H1 (cell line): ENCODE measurements at regions not wholly inside any gene's neighbourhood (a gene's known extent, or its start where the extent isn't known, plus 50 kb on each side); places are given as distances from the start of the nearest gene placed in this dataset.

Experiments used
- CTCF ChIA-PET: fragments of 300-600 bp; sonication (Branson Sonifier 250); formaldehyde crosslinking; loops from one replicate; lab custom pipeline; 2021; ENCODE audit not compliant: partially characterized antibody; lab: Charles Lee
- POLR2A ChIA-PET: fragments of 300-600 bp; sonication (Branson Sonifier 250); formaldehyde crosslinking; loops from one replicate; lab custom pipeline; 2021; ENCODE audit warnings: inconsistent platforms; ENCODE audit not compliant: partially characterized antibody; lab: Charles Lee
- DNase-seq, 2 experiments: peaks; one replicate each; pipeline versions ENCODE4 v3.0.0 to v3.0.0-alpha.2; 2010 to 2022; ENCODE audit warnings: low spot score in 2 of 2, low read depth in 1 of 2, mixed read lengths in 1 of 2
- FAIRE-seq: peaks from 2 replicates; lab custom pipeline; 2011; peaks lifted over from hg19 to GRCh38; lab: Jason Lieb, UNC
- H2AFZ ChIP-seq: 2 replicates; pipeline ENCODE4 v1.8.1; 2012; ENCODE audit warnings: low read length, inconsistent platforms
- H2AK5ac ChIP-seq: 2 replicates; pipeline ENCODE4 v1.6.1; 2013; ENCODE audit warnings: low read depth, low read length
- H2BK120ac ChIP-seq: replicated peaks from 2 replicates; pipeline ENCODE3; 2013; ENCODE audit warnings: low read depth, low read length, inconsistent platforms
- H2BK12ac ChIP-seq: 2 replicates; pipeline ENCODE4 v1.6.1; 2013; ENCODE audit warnings: low read depth, low read length
- H2BK15ac ChIP-seq: 2 replicates; pipeline ENCODE4 v1.6.1; 2013; ENCODE audit warnings: low read length
- H2BK20ac ChIP-seq: 2 replicates; pipeline ENCODE4 v1.6.1; 2013; ENCODE audit warnings: low read length
- H2BK5ac ChIP-seq: 2 replicates; pipeline ENCODE4 v1.6.1; 2013; ENCODE audit warnings: low read depth, low read length
- H3K14ac ChIP-seq: 2 replicates; pipeline ENCODE4 v1.6.1; 2013; ENCODE audit warnings: inconsistent platforms; ENCODE audit not compliant: insufficient read length
- H3K18ac ChIP-seq: 2 replicates; pipeline ENCODE4 v1.6.1; 2013; ENCODE audit warnings: low read length; ENCODE audit errors: extremely low read depth
- H3K23ac ChIP-seq: 2 replicates; pipeline ENCODE4 v1.6.1; 2013; ENCODE audit warnings: inconsistent platforms; ENCODE audit not compliant: insufficient read length
- H3K23me2 ChIP-seq: 2 replicates; pipeline ENCODE4 v1.6.1; 2013; ENCODE audit warnings: low read depth, low read length
- H3K27ac ChIP-seq: 2 replicates; pipeline ENCODE4 v1.6.1; 2011; ENCODE audit warnings: low read depth, low read length, inconsistent platforms
- H3K27me3 ChIP-seq, 4 experiments: replicated peaks in 1 of 4; 1 replicate in 1 of 4; 2 replicates in 3 of 4; pipeline versions ENCODE4 v1.6.1 to v1.8.1; 2011 to 2013; ENCODE audit warnings: low read length in 3 of 4, mild to moderate bottlenecking in 3 of 4, inconsistent platforms in 2 of 4, mixed read lengths in 2 of 4, moderate library complexity in 1 of 4; ENCODE audit not compliant: control insufficient read depth in 3 of 4, insufficient read depth in 3 of 4; ENCODE audit errors: extremely low read depth in 1 of 4
- H3K36me3 ChIP-seq, 4 experiments: 2 replicates each; pipeline versions ENCODE4 v1.6.1 to v1.8.1; 2011 to 2013; ENCODE audit warnings: mild to moderate bottlenecking in 4 of 4, low read length in 3 of 4, moderate library complexity in 2 of 4, control low read depth in 1 of 4, inconsistent platforms in 1 of 4; ENCODE audit not compliant: insufficient read depth in 4 of 4, control insufficient read depth in 2 of 4
- H3K4ac ChIP-seq: replicated peaks from 2 replicates; pipeline ENCODE3; 2013; ENCODE audit warnings: low read length, low read depth, mixed read lengths, inconsistent platforms; ENCODE audit not compliant: insufficient read length
- H3K4me1 ChIP-seq, 4 experiments: replicated peaks in 1 of 4; 1 replicate in 1 of 4; 2 replicates in 3 of 4; pipeline versions ENCODE4 v1.6.1 to v1.8.1; 2011 to 2013; ENCODE audit warnings: low read length in 3 of 4, inconsistent platforms in 2 of 4, mixed read lengths in 1 of 4; ENCODE audit not compliant: insufficient read depth in 4 of 4, control insufficient read depth in 3 of 4
- H3K4me2 ChIP-seq, 2 experiments: 2 replicates each; pipeline versions ENCODE4 v1.6.1 to v1.8.1; 2011 to 2013; ENCODE audit warnings: low read depth in 2 of 2, low read length in 2 of 2, control low read depth in 1 of 2, inconsistent platforms in 1 of 2, mild to moderate bottlenecking in 1 of 2; ENCODE audit not compliant: insufficient read depth in 1 of 2
- H3K4me3 ChIP-seq, 4 experiments: fragments of 200-600, 300-600 bp in 1 of 4; sonication (generic), shearing (Covaris generic), sonication (Bioruptor Twin) in 1 of 4; 2 replicates each; pipeline versions ENCODE4 v1.5.1 to v1.8.1; 2011 to 2016; ENCODE audit warnings: low read length in 4 of 4, low read depth in 3 of 4, control low read depth in 2 of 4, inconsistent platforms in 2 of 4, mild to moderate bottlenecking in 2 of 4, mixed read lengths in 1 of 4, moderate library complexity in 1 of 4; ENCODE audit not compliant: insufficient read depth in 2 of 4; ENCODE audit errors: extremely low read depth in 1 of 4
- H3K56ac ChIP-seq: replicated peaks from 2 replicates; pipeline ENCODE3; 2013; ENCODE audit warnings: low read depth, mild to moderate bottlenecking, mixed read lengths, low read length, inconsistent platforms; ENCODE audit not compliant: insufficient read length
- H3K79me1 ChIP-seq: 2 replicates; pipeline ENCODE4 v1.6.1; 2013; ENCODE audit warnings: low read depth, low read length, control low read depth
- H3K79me2 ChIP-seq, 2 experiments: 2 replicates each; pipeline versions ENCODE4 v1.6.1 to v1.8.1; 2012 to 2013; ENCODE audit warnings: low read length in 2 of 2, mild to moderate bottlenecking in 2 of 2, inconsistent platforms in 1 of 2; ENCODE audit not compliant: insufficient read depth in 2 of 2, control insufficient read depth in 1 of 2
- H3K9ac ChIP-seq, 4 experiments: replicated peaks in 1 of 4; 1 replicate in 1 of 4; 2 replicates in 3 of 4; pipeline versions ENCODE4 v1.6.1 to v1.8.1; 2011 to 2013; ENCODE audit warnings: low read depth in 3 of 4, low read length in 3 of 4, control low read depth in 2 of 4, mild to moderate bottlenecking in 2 of 4, moderate library complexity in 2 of 4, inconsistent platforms in 1 of 4; ENCODE audit errors: extremely low read depth in 1 of 4
- H3K9me3 ChIP-seq, 2 experiments: 2 replicates each; pipeline versions ENCODE4 v1.6.1 to v1.8.1; 2012 to 2013; ENCODE audit warnings: mild to moderate bottlenecking in 2 of 2, moderate library complexity in 2 of 2, control low read depth in 1 of 2, inconsistent platforms in 1 of 2, low read depth in 1 of 2, low read length in 1 of 2, mixed read lengths in 1 of 2; ENCODE audit not compliant: insufficient read depth in 2 of 2
- H4K20me1 ChIP-seq, 2 experiments: replicated peaks in 1 of 2; 2 replicates each; pipeline versions ENCODE3 to v1.8.1; 2011 to 2013; ENCODE audit warnings: inconsistent platforms in 2 of 2, low read length in 2 of 2, mild to moderate bottlenecking in 1 of 2; ENCODE audit not compliant: insufficient read depth in 2 of 2, control insufficient read depth in 1 of 2
- H4K5ac ChIP-seq: 2 replicates; pipeline ENCODE4 v1.6.1; 2013; ENCODE audit warnings: low read length, low read depth, mixed read lengths, inconsistent platforms; ENCODE audit not compliant: insufficient read length
- H4K8ac ChIP-seq: 2 replicates; pipeline ENCODE4 v1.8.0; 2013; ENCODE audit warnings: mild to moderate bottlenecking, moderate library complexity, low read length, inconsistent platforms; ENCODE audit not compliant: insufficient read depth; ENCODE audit errors: extremely low read depth
- H4K91ac ChIP-seq: replicated peaks from 2 replicates; pipeline ENCODE3; 2013; ENCODE audit warnings: low read length, mixed read lengths, inconsistent platforms; ENCODE audit not compliant: insufficient read length
- ATF3 ChIP-seq: IDR thresholded peaks from 2 replicates; pipeline ENCODE4 v1.6.1; 2011; ENCODE audit warnings: low read depth, mild to moderate bottlenecking, low read length; ENCODE audit not compliant: insufficient read depth
- BRCA1 ChIP-seq: IDR thresholded peaks from 2 replicates; pipeline ENCODE4 v1.6.1; 2012; ENCODE audit warnings: low read depth, low read length, improper control_type of control experiment
- CREB1 ChIP-seq: IDR thresholded peaks from 2 replicates; pipeline ENCODE4 v1.6.1; 2012; ENCODE audit warnings: inconsistent platforms
- CTBP2 ChIP-seq: IDR thresholded peaks from 2 replicates; pipeline ENCODE4 v1.7.0; 2011; ENCODE audit warnings: borderline replicate concordance, mild to moderate bottlenecking, moderate library complexity, mixed read lengths, low read length; ENCODE audit not compliant: insufficient read depth, insufficient read length
- EP300 ChIP-seq, 2 experiments: IDR thresholded peaks; 1 replicate in 1 of 2; 2 replicates in 1 of 2; pipeline ENCODE4 v1.6.1; 2011 to 2012; ENCODE audit warnings: low read depth in 2 of 2, low read length in 2 of 2, mild to moderate bottlenecking in 2 of 2, borderline replicate concordance in 1 of 2, inconsistent platforms in 1 of 2, moderate library complexity in 1 of 2
- FOSL1 ChIP-seq: IDR thresholded peaks from 2 replicates; pipeline ENCODE4 v1.6.1; 2011; ENCODE audit warnings: mild to moderate bottlenecking, low read depth, low read length, moderate library complexity; ENCODE audit not compliant: insufficient read depth
- GTF2F1 ChIP-seq: IDR thresholded peaks from 2 replicates; pipeline ENCODE4 v1.6.1; 2012; ENCODE audit warnings: low read depth, low read length, improper control_type of control experiment, borderline replicate concordance
- HDAC2 ChIP-seq, 2 experiments: fragments of 300-600 bp in 1 of 2; sonication (generic) in 1 of 2; IDR thresholded peaks; 2 replicates each; pipeline ENCODE4 v1.6.1; 2011 to 2012; ENCODE audit warnings: low read depth in 2 of 2, low read length in 2 of 2, mild to moderate bottlenecking in 2 of 2, moderate library complexity in 2 of 2, borderline replicate concordance in 1 of 2, inconsistent platforms in 1 of 2
- KDM1A ChIP-seq: fragments of 200-600, 300-600 bp; sonication (generic); IDR thresholded peaks from 2 replicates; pipeline ENCODE4 v1.7.1; 2016; ENCODE audit warnings: mild to moderate bottlenecking, low read length, borderline replicate concordance
- NRF1 ChIP-seq: IDR thresholded peaks from 2 replicates; pipeline ENCODE4 v1.6.1; 2011; ENCODE audit warnings: mild to moderate bottlenecking, low read depth, low read length, improper control_type of control experiment
- RAD21 ChIP-seq, 2 experiments: IDR thresholded peaks in 1 of 2; conservative IDR thresholded peaks in 1 of 2; 2 replicates each; pipeline ENCODE4 v1.6.1; 2011; ENCODE audit warnings: low read depth in 2 of 2, low read length in 2 of 2, improper control_type of control experiment in 1 of 2, inconsistent platforms in 1 of 2, mild to moderate bottlenecking in 1 of 2, moderate library complexity in 1 of 2
- SIX5 ChIP-seq: IDR thresholded peaks from 2 replicates; pipeline ENCODE4 v1.6.1; 2011; ENCODE audit warnings: mild to moderate bottlenecking, low read depth, low read length
- TBP ChIP-seq: IDR thresholded peaks from 2 replicates; pipeline ENCODE4 v1.6.1; 2011; ENCODE audit warnings: low read depth, low read length, improper control_type of control experiment
- TCF12 ChIP-seq: IDR thresholded peaks from 2 replicates; pipeline ENCODE4 v1.6.1; 2011; ENCODE audit warnings: low read depth, mild to moderate bottlenecking, low read length
- WGBS, 2 experiments: shearing (Covaris generic) in 1 of 2; methylation state at CpG; one replicate each; pipeline versions ENCODE4 v1.1.6 to v1.1.7; 2013 to 2015; ENCODE audit warnings: low lambda C conversion rate in 2 of 2, mixed read lengths in 2 of 2, inconsistent platforms in 1 of 2, low coverage in 1 of 2, missing lambda C conversion rate in 1 of 2; ENCODE audit not compliant: insufficient replicate concordance in 2 of 2, insufficient coverage in 1 of 2, insufficient read length in 1 of 2; ENCODE audit errors: extremely low coverage in 1 of 2, missing lambda C conversion rate in 1 of 2; 5-methylcytosine and 5-hydroxymethylcytosine counted together

- H2BK15ac ChIP-seq = no peak overlapping the region
- H2BK20ac ChIP-seq = no peak overlapping the region
- no peaks in the 10 kb centered on the region for H3K9me3 ChIP-seq
- no peak overlapping the region for H3K9ac ChIP-seq
- H2BK5ac ChIP-seq = no peak overlapping the region
- H2AFZ ChIP-seq = no peak overlapping the region
- H3K4me2 ChIP-seq = no peak overlapping the region
- H4K5ac ChIP-seq = no peak overlapping the region
- H3K36me3 ChIP-seq = no peaks in the 10 kb centered on the region
- no peak overlapping the region for H3K18ac ChIP-seq
- H3K56ac ChIP-seq = no peak overlapping the region
- H4K8ac ChIP-seq = no peak overlapping the region
- no peak overlapping the region for H3K4ac ChIP-seq
- no peak overlapping the region for H4K91ac ChIP-seq
- ChIA-PET POLR2A (no interaction called here), CTCF (no interaction called here)
- H3K79me2 ChIP-seq = no peaks in the 10 kb centered on the region
- WGBS, 2 experiments = 89% methylated on average over 3 of the region's 3 CpGs; no CpG with 5 or more reads in 1 of the 2 experiments
- no peak overlapping the region for H2BK120ac ChIP-seq
- H3K4me3 ChIP-seq = no peak overlapping the region
- H3K27me3 ChIP-seq = no peaks in the 10 kb centered on the region
- no peak overlapping the region for H2BK12ac ChIP-seq
- H3K27ac ChIP-seq = no peak overlapping the region
- FAIRE-seq (no peak), DNase-seq (no peak)
- no peaks in the 10 kb centered on the region; a peak in 1 of 7 replicates for H3K4me1 ChIP-seq
- no peaks in the 10 kb centered on the region for H3K79me1 ChIP-seq
- no peak overlapping the region for H3K14ac ChIP-seq
- no peak overlapping the region for H2AK5ac ChIP-seq
- H4K20me1 ChIP-seq = no peaks in the 10 kb centered on the region
- H3K23ac ChIP-seq = no peak overlapping the region
- no peaks in the 10 kb centered on the region for H3K23me2 ChIP-seq
- TF ChIP-seq RAD21 (IDR thresholded peaks at IDR 0.05 in 1 of 2, conservative IDR thresholded peaks at IDR 0.05 in 1 of 2; ENCODE audit: low read depth in 2 of 2, low read length in 2 of 2) = no peak
- no peak for TF ChIP-seq GTF2F1
- TF ChIP-seq TCF12 = no peak
- TF ChIP-seq EP300 (IDR thresholded peaks at IDR 0.05; ENCODE audit: borderline replicate concordance in 1 of 2, low read depth in 2 of 2, low read length in 2 of 2) = no peak
- TF ChIP-seq SIX5 = no peak
- no peak for TF ChIP-seq HDAC2 (IDR thresholded peaks at IDR 0.05; ENCODE audit: borderline replicate concordance in 1 of 2, low read depth in 2 of 2, low read length in 2 of 2)
- TF ChIP-seq BRCA1 = no peak
- TF ChIP-seq FOSL1 = no peak
- no peak for TF ChIP-seq CTBP2
- no peak for TF ChIP-seq KDM1A
- no peak for TF ChIP-seq CREB1
- TF ChIP-seq TBP = no peak
- TF ChIP-seq NRF1 = no peak
- no peak for TF ChIP-seq ATF3
These were observed 294.4 kb upstream of the SLCO3A1 start for GRCh38 chr15:91559066-91559465.
